Heart left ventricle (tissue), 16 donors: ENCODE measurements at regions not wholly inside any gene's neighbourhood (a gene's known extent, or its start where the extent isn't known, plus 50 kb on each side); places are given as distances from the start of the nearest gene placed in this dataset.
A peak's percentile ranks its signal among the peaks of the same experiment; 100 is the strongest.

Experiments used
- ATAC-seq, 4 donors: fragments of 200-7000 bp; cut with Tn5 transposase; one replicate each; pipeline ENCODE4 v1.9.1; 2020 to 2022; ENCODE audit warnings: moderate library complexity in 4 of 4, mild to moderate bottlenecking in 3 of 4, moderate number of reproducible peaks in 1 of 4
- DNase-seq, 5 donors: peaks; one replicate each; pipeline ENCODE4 v3.0.0-alpha.2; 2020
- H3K27ac ChIP-seq, 12 donors: fragments of 200-600 bp; sonication (generic) in 4 of 12; one replicate each; pipeline versions ENCODE4 v1.5.0 to v1.8.0; 2016 to 2022; ENCODE audit warnings: mild to moderate bottlenecking in 2 of 12
- H3K27me3 ChIP-seq, 9 donors: fragments of 200-600 bp; sonication (generic) in 2 of 9; one replicate each; pipeline versions ENCODE4 v1.5.1 to v1.8.0; 2016 to 2022; ENCODE audit warnings: mild to moderate bottlenecking in 3 of 9
- H3K36me3 ChIP-seq, 9 donors: fragments of 200-600 bp; sonication (generic) in 2 of 9; one replicate each; pipeline versions ENCODE4 v1.5.0 to v1.8.0; 2018 to 2022; ENCODE audit warnings: mild to moderate bottlenecking in 2 of 9
- H3K4me1 ChIP-seq, 12 donors: fragments of 200-600 bp; sonication (generic) in 4 of 12; one replicate each; pipeline versions ENCODE4 v1.5.0 to v1.8.0; 2016 to 2022; ENCODE audit warnings: mild to moderate bottlenecking in 3 of 12
- H3K4me3 ChIP-seq, 12 donors: fragments of 200-600 bp; sonication (generic) in 4 of 12; one replicate each; pipeline versions ENCODE4 v1.5.0 to v1.8.0; 2017 to 2022; ENCODE audit warnings: mild to moderate bottlenecking in 9 of 12, moderate library complexity in 4 of 12
- H3K9me3 ChIP-seq, 12 donors: fragments of 200-600 bp; sonication (generic) in 4 of 12; one replicate each; pipeline versions ENCODE4 v1.5.0 to v1.8.0; 2016 to 2022; ENCODE audit warnings: mild to moderate bottlenecking in 1 of 12
- POLR2A ChIP-seq, 2 donors: fragments of 450-650 bp; IDR thresholded peaks; one replicate each; pipeline ENCODE4 v1.6.1; 2017; ENCODE audit warnings: antibody characterized with exemption in 2 of 2, mild to moderate bottlenecking in 2 of 2, moderate library complexity in 2 of 2
- WGBS, 4 donors: extraction: QIAGEN DNeasy Blood & Tissue Kit in 2 of 4; methylation state at CpG; one replicate each; pipeline versions ENCODE4 v1.1.5 to v1.1.7; 2013 to 2018; 5-methylcytosine and 5-hydroxymethylcytosine counted together
- intact Hi-C, 10 donors: fragments of 100-400 bp; cut with DNase I; formaldehyde crosslinking; loops; one replicate each; pipeline versions ENCODE4 v1.11.1 to v1.14.2; 2022
- TF ChIP-seq, protein P1 (sequence below), 12 donors: fragments of 200-600 bp; sonication (generic) in 4 of 12; IDR thresholded peaks; one replicate each; pipeline versions ENCODE4 v1.5.0 to v1.8.0; 2018 to 2022; ENCODE audit warnings: antibody characterized with exemption in 12 of 12, mild to moderate bottlenecking in 5 of 12
- donor health status: ischemic (EF 13 %, LVEDD 7.1; RV severe dilation, severe dysfunction).
- donor health status: healthy with polysubstance abuse.
- donor health status: DM: no; HTN: yes; CAD: no.
- donor health status: DM: no; HTN: no; CAD: no.
- donor health status: ischemic (EF 25% LVEDD 6.9; RV normal size, moderate dysfunction).
- donor health status: ischemic (EF 25% LVEDD 5.7; RV mildly dilated, moderate dysfunction).
- donor health status: healthy.
- donor health status: DM: yes; HTN: yes; CAD: no.
- donor health status: ischemic (EF 35%, LVEDD 5.7; RV mildly dilated, moderate dysfunction).
- donor health status: nonischemic (EF 11% LVEDD 7.7; RV severe dilation, severe dysfunction).
- donor health status: DM: yes; HTN: yes; CAD: no.
- donor health status: PGD.
- donor health status: ischemic (EF 29% LVEDD 5.4; RV normal size, mild dysfunction).
- donor health status: nonischemic (EF 23%, LVEDD 6.1; RV moderate dilation, normal function).

GRCh38 chr2:161039071-161039470, 121.2 kb upstream of the TANK start:
- Histone ChIP-seq H3K9me3 (peaks cover 0 to 5% (median 0%) of the 10 kb centered on the region in 12 donors), H3K4me3 (no peak overlapping the region), H3K4me1 (no peaks in the 10 kb centered on the region), H3K27me3 (no peaks in the 10 kb centered on the region), H3K27ac (no peak overlapping the region), H3K36me3 (no peaks in the 10 kb centered on the region)
- TF ChIP-seq, protein P1, sequence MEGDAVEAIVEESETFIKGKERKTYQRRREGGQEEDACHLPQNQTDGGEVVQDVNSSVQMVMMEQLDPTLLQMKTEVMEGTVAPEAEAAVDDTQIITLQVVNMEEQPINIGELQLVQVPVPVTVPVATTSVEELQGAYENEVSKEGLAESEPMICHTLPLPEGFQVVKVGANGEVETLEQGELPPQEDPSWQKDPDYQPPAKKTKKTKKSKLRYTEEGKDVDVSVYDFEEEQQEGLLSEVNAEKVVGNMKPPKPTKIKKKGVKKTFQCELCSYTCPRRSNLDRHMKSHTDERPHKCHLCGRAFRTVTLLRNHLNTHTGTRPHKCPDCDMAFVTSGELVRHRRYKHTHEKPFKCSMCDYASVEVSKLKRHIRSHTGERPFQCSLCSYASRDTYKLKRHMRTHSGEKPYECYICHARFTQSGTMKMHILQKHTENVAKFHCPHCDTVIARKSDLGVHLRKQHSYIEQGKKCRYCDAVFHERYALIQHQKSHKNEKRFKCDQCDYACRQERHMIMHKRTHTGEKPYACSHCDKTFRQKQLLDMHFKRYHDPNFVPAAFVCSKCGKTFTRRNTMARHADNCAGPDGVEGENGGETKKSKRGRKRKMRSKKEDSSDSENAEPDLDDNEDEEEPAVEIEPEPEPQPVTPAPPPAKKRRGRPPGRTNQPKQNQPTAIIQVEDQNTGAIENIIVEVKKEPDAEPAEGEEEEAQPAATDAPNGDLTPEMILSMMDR (IDR thresholded peaks at IDR 0.05) = no peak
- no peak for TF ChIP-seq POLR2A (IDR thresholded peaks at IDR 0.05)
- WGBS, 4 donors = 72 to 83% (median 75%) methylated on average over 5 of the region's 5 CpGs
- DNase-seq = no peak
- intact Hi-C loops = no loop called here
- no peak for ATAC-seq

DNA sequence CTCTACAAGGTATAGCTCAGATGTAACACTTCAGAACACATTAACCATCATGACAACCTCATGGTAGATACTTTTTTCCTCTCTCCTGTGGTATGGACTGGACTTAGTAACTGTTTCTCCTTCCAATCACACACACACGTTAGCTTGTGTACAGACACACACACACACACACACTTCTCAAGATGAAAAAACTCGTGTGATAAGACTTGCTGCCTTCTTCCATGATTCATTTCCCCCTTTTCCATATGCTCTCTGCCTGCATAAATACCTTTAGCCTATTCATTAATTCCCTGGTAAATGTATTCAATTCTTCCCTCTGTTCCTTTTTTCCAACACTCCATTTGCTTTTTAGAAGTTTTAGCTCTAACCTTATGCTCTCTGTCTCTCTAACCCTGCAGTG, 118.9 kb upstream of the TANK start:
- WGBS, 4 donors = 37 to 53% (median 51%) methylated on average over 2 of the region's 2 CpGs
- DNase-seq = no peak
- Histone ChIP-seq H3K27ac (no peak overlapping the region), H3K4me3 (no peak overlapping the region), H3K27me3 (no peaks in the 10 kb centered on the region), H3K9me3 (no peaks in the 10 kb centered on the region), H3K36me3 (no peaks in the 10 kb centered on the region), H3K4me1 (no peaks in the 10 kb centered on the region)
- intact Hi-C loops = no loop called here
- ATAC-seq = no peak
- TF ChIP-seq, protein P1 (IDR thresholded peaks at IDR 0.05) = no peak
- no peak for TF ChIP-seq POLR2A (IDR thresholded peaks at IDR 0.05)

DNA sequence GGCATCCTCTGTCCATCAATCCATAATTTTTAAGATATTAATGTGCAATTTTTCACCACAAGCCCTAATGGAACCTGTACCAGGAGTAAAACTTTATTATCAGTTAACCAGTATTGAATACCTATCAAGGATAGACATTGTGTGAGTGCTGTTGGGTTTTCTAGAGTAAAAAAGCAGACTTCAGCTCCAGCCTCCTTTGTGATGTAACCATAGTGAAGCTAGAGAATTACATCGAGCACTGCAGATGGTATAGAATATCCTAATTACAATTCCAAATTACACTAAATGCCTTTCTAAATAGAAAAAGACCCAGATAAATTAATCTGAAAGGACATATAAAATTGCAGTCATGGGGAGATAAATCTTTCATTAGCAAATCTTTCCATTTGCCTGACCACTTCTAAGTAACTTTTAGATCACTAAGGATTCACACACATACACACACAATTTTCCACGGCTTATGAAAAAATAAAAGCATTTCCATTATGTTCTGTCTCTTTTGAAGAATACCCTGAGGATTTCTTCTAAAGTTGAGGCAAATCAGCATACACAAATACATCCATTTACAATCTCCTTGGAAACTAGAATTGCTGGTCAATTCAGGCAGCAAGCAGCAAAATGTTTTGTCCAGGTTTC, 117.1 kb upstream of the TANK start:
- Histone ChIP-seq H3K27me3 (no peaks in the 10 kb centered on the region), H3K36me3 (no peaks in the 10 kb centered on the region), H3K4me1 (no peaks in the 10 kb centered on the region), H3K9me3 (no peaks in the 10 kb centered on the region), H3K27ac (no peak overlapping the region), H3K4me3 (no peak overlapping the region)
- no peak for DNase-seq
- WGBS, 4 donors = 35 to 88% (median 71%) methylated on average over 2 of the region's 2 CpGs
- TF ChIP-seq, protein P1 (IDR thresholded peaks at IDR 0.05) = no peak
- no peak for TF ChIP-seq POLR2A (IDR thresholded peaks at IDR 0.05)
- no peak for ATAC-seq
- intact Hi-C loops = no loop called here

- intact Hi-C loops = no loop called here
- H3K27ac ChIP-seq = peak overlapping the region in 1 of 12 donors; percentile 22
- WGBS, 4 donors = 67 to 77% (median 73%) methylated on average over 6 of the region's 6 CpGs
These were observed 115.9 kb upstream of the TANK start for GRCh38 chr2:161044095-161044865.

More at GRCh38 chr2:161044095-161044865, 115.9 kb upstream of the TANK start:
- H3K9me3 ChIP-seq = no peaks in the 10 kb centered on the region
- no peak for DNase-seq
- H3K4me3 ChIP-seq = no peak overlapping the region
- ATAC-seq = no peak
- no peaks in the 10 kb centered on the region for H3K36me3 ChIP-seq
- no peak for TF ChIP-seq POLR2A (IDR thresholded peaks at IDR 0.05)
- TF ChIP-seq, protein P1 (IDR thresholded peaks at IDR 0.05) = no peak
- H3K27me3 ChIP-seq = peaks cover 0 to 10% (median 0%) of the 10 kb centered on the region in 9 donors
- H3K4me1 ChIP-seq = no peaks in the 10 kb centered on the region
